ENCODE measurements at regions not wholly inside any gene's neighbourhood (a gene's known extent, or its start where the extent isn't known, plus 50 kb on each side); places are given as distances from the start of the nearest gene placed in this dataset.

DNA sequence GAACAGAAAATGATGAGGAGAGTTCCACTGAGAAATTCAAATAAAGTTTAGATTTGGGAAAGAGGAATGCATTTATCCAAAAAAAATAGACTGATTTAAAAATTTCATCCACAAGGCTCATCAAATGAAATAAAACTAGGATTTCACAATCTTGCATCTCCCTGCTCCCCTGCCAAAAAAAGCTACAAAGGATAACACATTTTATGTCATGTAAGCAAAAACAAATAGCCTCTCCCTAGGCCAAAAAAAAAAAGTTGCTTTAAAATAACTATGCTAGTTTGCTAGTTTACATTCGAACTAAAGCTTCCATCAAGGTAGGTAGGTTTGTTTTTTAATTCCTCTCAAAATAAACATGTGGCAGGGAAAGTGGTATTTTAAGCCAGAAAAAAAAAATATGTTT, 465.5 kb upstream of the ID2 start:
- TF ChIP-seq, protein P1, sequence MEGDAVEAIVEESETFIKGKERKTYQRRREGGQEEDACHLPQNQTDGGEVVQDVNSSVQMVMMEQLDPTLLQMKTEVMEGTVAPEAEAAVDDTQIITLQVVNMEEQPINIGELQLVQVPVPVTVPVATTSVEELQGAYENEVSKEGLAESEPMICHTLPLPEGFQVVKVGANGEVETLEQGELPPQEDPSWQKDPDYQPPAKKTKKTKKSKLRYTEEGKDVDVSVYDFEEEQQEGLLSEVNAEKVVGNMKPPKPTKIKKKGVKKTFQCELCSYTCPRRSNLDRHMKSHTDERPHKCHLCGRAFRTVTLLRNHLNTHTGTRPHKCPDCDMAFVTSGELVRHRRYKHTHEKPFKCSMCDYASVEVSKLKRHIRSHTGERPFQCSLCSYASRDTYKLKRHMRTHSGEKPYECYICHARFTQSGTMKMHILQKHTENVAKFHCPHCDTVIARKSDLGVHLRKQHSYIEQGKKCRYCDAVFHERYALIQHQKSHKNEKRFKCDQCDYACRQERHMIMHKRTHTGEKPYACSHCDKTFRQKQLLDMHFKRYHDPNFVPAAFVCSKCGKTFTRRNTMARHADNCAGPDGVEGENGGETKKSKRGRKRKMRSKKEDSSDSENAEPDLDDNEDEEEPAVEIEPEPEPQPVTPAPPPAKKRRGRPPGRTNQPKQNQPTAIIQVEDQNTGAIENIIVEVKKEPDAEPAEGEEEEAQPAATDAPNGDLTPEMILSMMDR (IDR thresholded peaks at IDR 0.05): no peak
- no peak for TF ChIP-seq POLR2A (IDR thresholded peaks at IDR 0.05)

Measured in heart left ventricle (tissue), 13 donors.